ENCODE measurements at regions not wholly inside any gene's neighbourhood (a gene's known extent, or its start where the extent isn't known, plus 50 kb on each side); places are given as distances from the start of the nearest gene placed in this dataset.
"Not testable (repeated sequence)": the region's sequence is repeated elsewhere in the genome, so short reads cannot be mapped to it uniquely, and the experiment has no call there.

DNA sequence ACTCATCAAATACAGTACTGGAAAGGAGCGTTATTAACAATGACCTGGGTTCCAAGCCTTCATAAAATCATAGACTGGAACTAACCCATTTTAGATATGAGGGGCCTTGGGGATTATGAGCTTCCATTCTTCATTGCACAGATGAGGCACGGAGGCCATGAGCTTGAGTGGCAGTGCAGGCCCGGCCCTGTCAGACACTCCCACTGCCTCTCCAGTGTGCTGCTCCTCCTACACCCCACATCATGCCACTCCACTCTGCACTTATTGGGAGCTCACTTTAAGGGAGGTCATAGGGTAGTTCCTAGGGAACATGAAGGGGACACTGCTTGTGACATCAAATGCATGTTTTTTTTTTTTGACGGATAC lies 77.9 kb downstream of the TSN start:
- H3K27me3 ChIP-seq (ENCODE audit: control insufficient read depth, insufficient read depth, low read length), result peaks cover 3% of the 10 kb centered on the region
- H3K36me3 ChIP-seq (ENCODE audit: control insufficient read depth, insufficient read depth, low read length), result no peaks in the 10 kb centered on the region
- no peak overlapping the region for H3K4me3 ChIP-seq (ENCODE audit: low read depth, low read length)
- TF ChIP-seq, protein P1, sequence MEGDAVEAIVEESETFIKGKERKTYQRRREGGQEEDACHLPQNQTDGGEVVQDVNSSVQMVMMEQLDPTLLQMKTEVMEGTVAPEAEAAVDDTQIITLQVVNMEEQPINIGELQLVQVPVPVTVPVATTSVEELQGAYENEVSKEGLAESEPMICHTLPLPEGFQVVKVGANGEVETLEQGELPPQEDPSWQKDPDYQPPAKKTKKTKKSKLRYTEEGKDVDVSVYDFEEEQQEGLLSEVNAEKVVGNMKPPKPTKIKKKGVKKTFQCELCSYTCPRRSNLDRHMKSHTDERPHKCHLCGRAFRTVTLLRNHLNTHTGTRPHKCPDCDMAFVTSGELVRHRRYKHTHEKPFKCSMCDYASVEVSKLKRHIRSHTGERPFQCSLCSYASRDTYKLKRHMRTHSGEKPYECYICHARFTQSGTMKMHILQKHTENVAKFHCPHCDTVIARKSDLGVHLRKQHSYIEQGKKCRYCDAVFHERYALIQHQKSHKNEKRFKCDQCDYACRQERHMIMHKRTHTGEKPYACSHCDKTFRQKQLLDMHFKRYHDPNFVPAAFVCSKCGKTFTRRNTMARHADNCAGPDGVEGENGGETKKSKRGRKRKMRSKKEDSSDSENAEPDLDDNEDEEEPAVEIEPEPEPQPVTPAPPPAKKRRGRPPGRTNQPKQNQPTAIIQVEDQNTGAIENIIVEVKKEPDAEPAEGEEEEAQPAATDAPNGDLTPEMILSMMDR (IDR thresholded peaks at IDR 0.05; ENCODE audit: insufficient read depth, low read length, poor library complexity, severe bottlenecking), result no peak
- no peak for DNase-seq (ENCODE audit: low read depth)

DNA sequence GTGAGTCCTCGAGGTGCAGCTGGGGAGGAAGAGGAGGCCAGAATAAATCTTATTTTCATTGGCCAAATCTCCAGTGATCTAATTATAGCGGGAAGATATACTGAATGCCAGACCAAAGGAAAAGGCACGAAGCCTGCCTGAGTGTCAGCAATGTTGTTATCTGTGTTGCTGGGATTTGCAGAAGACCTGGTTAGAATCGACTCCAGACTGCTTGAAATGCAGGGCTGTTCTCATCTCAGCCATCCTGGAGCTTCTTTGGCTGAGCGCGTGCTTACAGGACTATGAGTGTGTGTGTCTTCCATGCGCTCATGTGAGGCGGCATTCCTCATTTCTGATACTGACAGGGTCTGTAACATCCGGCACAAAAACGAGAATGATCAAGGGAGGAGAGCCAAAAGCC lies 81.2 kb downstream of the TSN start:
- TF ChIP-seq, protein P1 (IDR thresholded peaks at IDR 0.05; ENCODE audit: insufficient read depth, low read length, poor library complexity, severe bottlenecking), result no peak
- H3K27me3 ChIP-seq (ENCODE audit: control insufficient read depth, insufficient read depth, low read length), result peaks cover 2% of the 10 kb centered on the region
- H3K4me3 ChIP-seq (ENCODE audit: low read depth, low read length), result no peak overlapping the region
- H3K36me3 ChIP-seq (ENCODE audit: control insufficient read depth, insufficient read depth, low read length), result no peaks in the 10 kb centered on the region
- DNase-seq (ENCODE audit: low read depth), result no peak

- Histone ChIP-seq H3K4me3 (ENCODE audit: low read depth, low read length) (no peak overlapping the region), H3K27me3 (ENCODE audit: control insufficient read depth, insufficient read depth, low read length) (peaks cover 2% of the 10 kb centered on the region), H3K36me3 (ENCODE audit: control insufficient read depth, insufficient read depth, low read length) (no peaks in the 10 kb centered on the region)
- no peak for DNase-seq (ENCODE audit: low read depth)
- TF ChIP-seq, protein P1 (IDR thresholded peaks at IDR 0.05; ENCODE audit: insufficient read depth, low read length, poor library complexity, severe bottlenecking), result no peak
Observed at GRCh38 chr2:121837591-121837990, 82.1 kb downstream of the TSN start.

- Histone ChIP-seq H3K36me3 (ENCODE audit: control insufficient read depth, insufficient read depth, low read length) (no peaks in the 10 kb centered on the region), H3K27me3 (ENCODE audit: control insufficient read depth, insufficient read depth, low read length) (peaks cover 2% of the 10 kb centered on the region), H3K4me3 (ENCODE audit: low read depth, low read length) (no peak overlapping the region)
- no peak for DNase-seq (ENCODE audit: low read depth)
- TF ChIP-seq, protein P1 (IDR thresholded peaks at IDR 0.05; ENCODE audit: insufficient read depth, low read length, poor library complexity, severe bottlenecking), result no peak
Observed at GRCh38 chr2:121838551-121838950, 83.1 kb downstream of the TSN start.

DNA sequence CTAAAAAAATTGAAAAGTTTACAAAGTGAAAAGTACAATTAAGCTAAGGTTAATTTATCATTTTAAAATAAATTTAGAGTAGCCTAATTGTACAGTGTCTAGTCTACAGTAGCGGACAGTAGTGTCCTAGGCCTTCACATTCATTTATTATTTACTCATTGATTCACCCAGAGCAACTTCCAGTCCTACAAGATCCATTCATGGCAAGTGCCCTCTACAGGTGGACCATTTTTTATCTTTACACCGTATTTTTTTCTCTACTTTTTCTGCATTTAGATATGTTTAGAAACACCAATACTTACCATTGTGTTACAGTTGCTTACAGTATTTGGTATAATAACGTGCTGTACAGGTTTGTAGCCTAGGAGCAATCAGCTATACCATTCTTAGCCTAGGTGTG lies 84.1 kb downstream of the TSN start:
- Histone ChIP-seq H3K27me3 (ENCODE audit: control insufficient read depth, insufficient read depth, low read length) (peaks cover 2% of the 10 kb centered on the region), H3K4me3 (ENCODE audit: low read depth, low read length) (no peak overlapping the region), H3K36me3 (ENCODE audit: control insufficient read depth, insufficient read depth, low read length) (no peaks in the 10 kb centered on the region)
- DNase-seq (ENCODE audit: low read depth), result no peak
- TF ChIP-seq, protein P1 (IDR thresholded peaks at IDR 0.05; ENCODE audit: insufficient read depth, low read length, poor library complexity, severe bottlenecking), result peak; percentile 2

DNA sequence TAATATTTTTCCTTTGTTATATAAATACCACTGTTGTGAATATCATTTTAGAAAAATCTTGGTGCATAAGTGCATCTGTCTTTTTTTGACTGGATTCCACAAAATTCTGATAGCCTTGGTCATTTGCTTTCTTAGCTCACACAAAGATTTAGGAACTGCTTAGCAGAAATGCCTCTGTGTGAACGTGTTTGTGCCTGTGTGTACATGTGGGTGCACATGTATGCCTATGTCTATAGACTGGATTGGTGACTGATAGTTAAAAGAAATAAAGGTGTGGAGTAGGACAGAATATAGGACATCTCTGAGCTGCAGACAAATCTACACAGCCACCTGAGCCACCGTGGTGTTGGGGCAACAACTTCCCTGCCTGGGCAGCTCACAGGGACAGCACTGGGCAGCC lies 93.8 kb downstream of the TSN start:
- no peaks in the 10 kb centered on the region for H3K36me3 ChIP-seq (ENCODE audit: control insufficient read depth, insufficient read depth, low read length)
- TF ChIP-seq, protein P1 (IDR thresholded peaks at IDR 0.05; ENCODE audit: insufficient read depth, low read length, poor library complexity, severe bottlenecking), result no peak
- no peak for DNase-seq (ENCODE audit: low read depth)
- H3K4me3 ChIP-seq (ENCODE audit: low read depth, low read length), result no peak overlapping the region
- H3K27me3 ChIP-seq (ENCODE audit: control insufficient read depth, insufficient read depth, low read length), result no peaks in the 10 kb centered on the region

DNA sequence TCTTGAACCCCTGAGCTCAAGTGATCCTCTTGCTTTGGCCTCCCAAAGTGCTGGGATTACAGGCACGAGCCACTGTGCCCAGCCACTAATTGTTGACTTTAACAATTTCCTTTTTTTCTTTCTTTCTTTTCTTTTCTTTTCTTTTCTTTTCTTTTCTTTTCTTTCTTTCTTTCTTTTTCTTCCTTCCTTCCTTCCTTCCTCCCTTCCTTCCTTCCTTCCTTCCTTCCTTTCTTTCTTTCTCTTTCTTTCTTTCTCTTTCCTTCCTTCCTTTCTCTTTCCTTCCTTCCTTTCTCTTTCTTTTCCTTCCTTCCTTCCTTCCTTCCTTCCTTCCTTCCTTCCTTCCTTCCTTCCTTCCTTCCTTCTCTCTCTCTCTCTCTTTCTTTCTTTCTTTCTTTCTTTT lies 97.7 kb downstream of the TSN start:
- not testable (repeated sequence) for H3K4me3 ChIP-seq (ENCODE audit: low read depth, low read length); H3K27me3 ChIP-seq (ENCODE audit: control insufficient read depth, insufficient read depth, low read length); DNase-seq (ENCODE audit: low read depth); H3K36me3 ChIP-seq (ENCODE audit: control insufficient read depth, insufficient read depth, low read length)
